ENCODE measurements at regions not wholly inside any gene's neighbourhood (a gene's known extent, or its start where the extent isn't known, plus 50 kb on each side); places are given as distances from the start of the nearest gene placed in this dataset.

DNA sequence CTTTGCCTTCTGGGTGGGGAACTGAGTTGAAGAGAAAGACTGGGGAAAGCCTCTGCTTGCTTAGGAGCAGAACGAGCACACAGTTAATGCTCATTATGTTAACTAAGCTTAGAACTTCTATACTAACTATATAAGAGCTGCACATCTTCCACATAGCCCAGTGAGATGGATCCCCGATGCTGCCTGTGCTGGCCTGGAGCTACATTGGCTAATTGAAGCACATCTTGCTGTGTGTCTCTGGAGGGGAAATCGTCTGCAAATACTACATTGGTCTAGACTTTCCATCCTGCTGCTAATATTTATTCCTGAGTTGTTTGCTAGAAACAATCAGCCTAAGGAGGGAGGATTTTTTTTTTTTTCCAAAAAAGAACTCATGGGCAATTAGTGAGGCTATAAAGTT, 406.3 kb downstream of the HAPSTR1 start (continued):
- TF ChIP-seq, protein P1, sequence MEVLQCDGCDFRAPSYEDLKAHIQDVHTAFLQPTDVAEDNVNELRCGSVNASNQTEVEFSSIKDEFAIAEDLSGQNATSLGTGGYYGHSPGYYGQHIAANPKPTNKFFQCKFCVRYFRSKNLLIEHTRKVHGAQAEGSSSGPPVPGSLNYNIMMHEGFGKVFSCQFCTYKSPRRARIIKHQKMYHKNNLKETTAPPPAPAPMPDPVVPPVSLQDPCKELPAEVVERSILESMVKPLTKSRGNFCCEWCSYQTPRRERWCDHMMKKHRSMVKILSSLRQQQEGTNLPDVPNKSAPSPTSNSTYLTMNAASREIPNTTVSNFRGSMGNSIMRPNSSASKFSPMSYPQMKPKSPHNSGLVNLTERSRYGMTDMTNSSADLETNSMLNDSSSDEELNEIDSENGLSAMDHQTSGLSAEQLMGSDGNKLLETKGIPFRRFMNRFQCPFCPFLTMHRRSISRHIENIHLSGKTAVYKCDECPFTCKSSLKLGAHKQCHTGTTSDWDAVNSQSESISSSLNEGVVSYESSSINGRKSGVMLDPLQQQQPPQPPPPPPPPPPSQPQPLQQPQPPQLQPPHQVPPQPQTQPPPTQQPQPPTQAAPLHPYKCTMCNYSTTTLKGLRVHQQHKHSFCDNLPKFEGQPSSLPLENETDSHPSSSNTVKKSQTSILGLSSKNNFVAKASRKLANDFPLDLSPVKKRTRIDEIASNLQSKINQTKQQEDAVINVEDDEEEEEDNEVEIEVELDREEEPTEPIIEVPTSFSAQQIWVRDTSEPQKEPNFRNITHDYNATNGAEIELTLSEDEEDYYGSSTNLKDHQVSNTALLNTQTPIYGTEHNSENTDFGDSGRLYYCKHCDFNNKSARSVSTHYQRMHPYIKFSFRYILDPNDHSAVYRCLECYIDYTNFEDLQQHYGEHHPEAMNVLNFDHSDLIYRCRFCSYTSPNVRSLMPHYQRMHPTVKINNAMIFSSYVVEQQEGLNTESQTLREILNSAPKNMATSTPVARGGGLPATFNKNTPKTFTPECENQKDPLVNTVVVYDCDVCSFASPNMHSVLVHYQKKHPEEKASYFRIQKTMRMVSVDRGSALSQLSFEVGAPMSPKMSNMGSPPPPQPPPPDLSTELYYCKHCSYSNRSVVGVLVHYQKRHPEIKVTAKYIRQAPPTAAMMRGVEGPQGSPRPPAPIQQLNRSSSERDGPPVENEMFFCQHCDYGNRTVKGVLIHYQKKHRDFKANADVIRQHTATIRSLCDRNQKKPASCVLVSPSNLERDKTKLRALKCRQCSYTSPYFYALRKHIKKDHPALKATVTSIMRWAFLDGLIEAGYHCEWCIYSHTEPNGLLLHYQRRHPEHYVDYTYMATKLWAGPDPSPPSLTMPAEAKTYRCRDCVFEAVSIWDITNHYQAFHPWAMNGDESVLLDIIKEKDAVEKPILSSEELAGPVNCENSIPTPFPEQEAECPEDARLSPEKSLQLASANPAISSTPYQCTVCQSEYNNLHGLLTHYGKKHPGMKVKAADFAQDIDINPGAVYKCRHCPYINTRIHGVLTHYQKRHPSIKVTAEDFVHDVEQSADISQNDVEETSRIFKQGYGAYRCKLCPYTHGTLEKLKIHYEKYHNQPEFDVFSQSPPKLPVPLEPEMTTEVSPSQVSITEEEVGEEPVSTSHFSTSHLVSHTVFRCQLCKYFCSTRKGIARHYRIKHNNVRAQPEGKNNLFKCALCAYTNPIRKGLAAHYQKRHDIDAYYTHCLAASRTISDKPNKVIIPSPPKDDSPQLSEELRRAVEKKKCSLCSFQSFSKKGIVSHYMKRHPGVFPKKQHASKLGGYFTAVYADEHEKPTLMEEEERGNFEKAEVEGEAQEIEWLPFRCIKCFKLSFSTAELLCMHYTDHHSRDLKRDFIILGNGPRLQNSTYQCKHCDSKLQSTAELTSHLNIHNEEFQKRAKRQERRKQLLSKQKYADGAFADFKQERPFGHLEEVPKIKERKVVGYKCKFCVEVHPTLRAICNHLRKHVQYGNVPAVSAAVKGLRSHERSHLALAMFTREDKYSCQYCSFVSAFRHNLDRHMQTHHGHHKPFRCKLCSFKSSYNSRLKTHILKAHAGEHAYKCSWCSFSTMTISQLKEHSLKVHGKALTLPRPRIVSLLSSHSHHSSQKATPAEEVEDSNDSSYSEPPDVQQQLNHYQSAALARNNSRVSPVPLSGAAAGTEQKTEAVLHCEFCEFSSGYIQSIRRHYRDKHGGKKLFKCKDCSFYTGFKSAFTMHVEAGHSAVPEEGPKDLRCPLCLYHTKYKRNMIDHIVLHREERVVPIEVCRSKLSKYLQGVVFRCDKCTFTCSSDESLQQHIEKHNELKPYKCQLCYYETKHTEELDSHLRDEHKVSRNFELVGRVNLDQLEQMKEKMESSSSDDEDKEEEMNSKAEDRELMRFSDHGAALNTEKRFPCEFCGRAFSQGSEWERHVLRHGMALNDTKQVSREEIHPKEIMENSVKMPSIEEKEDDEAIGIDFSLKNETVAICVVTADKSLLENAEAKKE (CRISPR knock-in tag; IDR thresholded peaks at IDR 0.05), result no peak
- TF ChIP-seq, protein P2, sequence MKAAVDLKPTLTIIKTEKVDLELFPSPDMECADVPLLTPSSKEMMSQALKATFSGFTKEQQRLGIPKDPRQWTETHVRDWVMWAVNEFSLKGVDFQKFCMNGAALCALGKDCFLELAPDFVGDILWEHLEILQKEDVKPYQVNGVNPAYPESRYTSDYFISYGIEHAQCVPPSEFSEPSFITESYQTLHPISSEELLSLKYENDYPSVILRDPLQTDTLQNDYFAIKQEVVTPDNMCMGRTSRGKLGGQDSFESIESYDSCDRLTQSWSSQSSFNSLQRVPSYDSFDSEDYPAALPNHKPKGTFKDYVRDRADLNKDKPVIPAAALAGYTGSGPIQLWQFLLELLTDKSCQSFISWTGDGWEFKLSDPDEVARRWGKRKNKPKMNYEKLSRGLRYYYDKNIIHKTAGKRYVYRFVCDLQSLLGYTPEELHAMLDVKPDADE (IDR thresholded peaks at IDR 0.05), result no peak

DNA sequence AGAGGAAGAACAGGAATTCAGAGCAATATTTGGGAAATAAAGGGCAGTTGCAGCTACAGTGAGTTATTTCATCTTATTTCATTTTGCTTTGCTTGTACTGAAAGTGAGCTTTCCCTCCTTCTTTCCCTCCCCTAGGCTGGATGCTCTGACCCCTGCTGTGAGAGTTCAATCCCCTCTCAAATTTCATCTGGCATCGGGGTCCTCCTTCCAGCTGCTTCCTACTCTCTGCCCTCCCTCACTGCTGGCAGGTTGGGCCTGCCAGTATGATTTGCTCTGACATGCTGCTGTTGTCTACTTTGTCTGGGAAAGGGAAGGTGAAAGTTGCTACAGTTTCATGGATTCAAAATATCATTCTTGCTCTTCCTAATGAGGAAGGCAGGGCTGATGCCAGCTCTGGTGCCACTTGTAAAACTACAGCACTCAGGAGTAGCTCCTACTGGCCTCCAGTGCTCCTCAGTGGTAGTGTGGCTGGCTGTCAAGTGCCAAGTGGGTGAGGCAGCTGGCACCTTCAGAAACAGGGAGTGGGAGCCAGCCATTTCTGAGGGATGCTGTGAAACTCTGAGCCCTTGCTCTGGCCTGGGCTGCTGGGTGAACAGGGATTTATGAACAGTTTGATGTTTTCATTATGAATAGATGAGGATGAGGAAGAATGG, 408.6 kb downstream of the HAPSTR1 start:
- peaks cover 22% of the 10 kb centered on the region for H3K4me1 ChIP-seq (ENCODE audit: insufficient read depth)
- peaks cover 11% of the 10 kb centered on the region for H3K9me2 ChIP-seq (ENCODE audit: insufficient read depth)
- H3K27ac ChIP-seq (ENCODE audit: low read depth), result no peak overlapping the region
- no peaks in the 10 kb centered on the region for H3K79me2 ChIP-seq (replicated peaks; ENCODE audit: insufficient read depth)
- ATAC-seq, result peak; percentile 86
- H3K4me3 Mint-ChIP-seq, result no peak overlapping the region
- H3K4me2 ChIP-seq, result peak overlapping the region; percentile 9; the same call in 1 of the 2 replicates
- no peak overlapping the region for H2AFZ ChIP-seq
- H4K20me1 ChIP-seq (replicated peaks; ENCODE audit: insufficient read depth), result no peaks in the 10 kb centered on the region
- no peaks in the 10 kb centered on the region for H3K27me3 Mint-ChIP-seq (ENCODE audit: insufficient read depth, low read depth, poor library complexity)
- peaks cover 11% of the 10 kb centered on the region; the same call in 1 of the 3 replicates for H3K36me3 Mint-ChIP-seq (ENCODE audit: low read depth)
- H3K27me3 ChIP-seq (ENCODE audit: insufficient read depth), result no peaks in the 10 kb centered on the region
- peak; percentile 71 for DNase-seq (ENCODE audit: low spot score)
- H3K9me3 Mint-ChIP-seq, result peaks cover 8% of the 10 kb centered on the region
- no peaks in the 10 kb centered on the region for H3K36me3 ChIP-seq (ENCODE audit: insufficient read depth)
- H3K27ac Mint-ChIP-seq, result no peak overlapping the region
- H3K4me1 Mint-ChIP-seq, result peaks cover 27% of the 10 kb centered on the region
- no peaks in the 10 kb centered on the region for H3F3A ChIP-seq (replicated peaks; ENCODE audit: low read depth)
- H3K4me3 ChIP-seq, result no peak overlapping the region
- TF ChIP-seq ZNF331 (CRISPR knock-in tag; IDR thresholded peaks at IDR 0.05; ENCODE audit: low read depth) (no peak), ZNF114 (CRISPR knock-in tag; IDR thresholded peaks at IDR 0.05) (no peak), EZH2phosphoT487 (IDR thresholded peaks at IDR 0.05; ENCODE audit: unreplicated experiment) (no peak), CREB1 (CRISPR knock-in tag; IDR thresholded peaks at IDR 0.05; ENCODE audit: low read depth) (no peak), STAT1 (IDR thresholded peaks at IDR 0.05; ENCODE audit: unreplicated experiment) (no peak)
- TF ChIP-seq, protein P2 (IDR thresholded peaks at IDR 0.05), result no peak
